B cell (primary cell): ENCODE measurements at regions not wholly inside any gene's neighbourhood (a gene's known extent, or its start where the extent isn't known, plus 50 kb on each side); places are given as distances from the start of the nearest gene placed in this dataset.
"Not testable (repeated sequence)": the region's sequence is repeated elsewhere in the genome, so short reads cannot be mapped to it uniquely, and the experiment has no call there.

Source experiments
- CTCF ChIP-seq: fragments of 200-600 bp; IDR thresholded peaks from one replicate; pipeline ENCODE4 v1.8.0; 2022; ENCODE audit warnings: antibody characterized with exemption, mild to moderate bottlenecking
- EZH2 ChIP-seq: IDR thresholded peaks from 2 replicates; pipeline ENCODE4 v1.6.1; 2012; ENCODE audit warnings: borderline replicate concordance, low read depth, mild to moderate bottlenecking, moderate library complexity, low read length; ENCODE audit not compliant: insufficient read depth, poor library complexity, severe bottlenecking

GRCh38 chr1:166602801-166603200 is 236.5 kb upstream of the POGK start:
- TF ChIP-seq EZH2, CTCF: not testable (repeated sequence)
